GM21526 (cell line): ENCODE measurements at regions not wholly inside any gene's neighbourhood (a gene's known extent, or its start where the extent isn't known, plus 50 kb on each side); places are given as distances from the start of the nearest gene placed in this dataset.
"Not testable (repeated sequence)": the region's sequence is repeated elsewhere in the genome, so short reads cannot be mapped to it uniquely, and the experiment has no call there.

ENCODE experiments used
- ATAC-seq: cut with Tn5 transposase; IDR thresholded peaks from one replicate; pipeline ENCODE4 v1.9.1; 2021; ENCODE audit warnings: moderate library complexity; ENCODE audit not compliant: unreplicated experiment, low FRiP score

GRCh38 chr16:5252791-5253190 lies 155.2 kb upstream of the EEF2KMT start:
- no peak for ATAC-seq

- ATAC-seq = not testable (repeated sequence)
Observed at GRCh38 chr16:5247403-5247802, 149.8 kb upstream of the EEF2KMT start.

- not testable (repeated sequence) for ATAC-seq
Observed at GRCh38 chr16:5240278-5240626, 142.7 kb upstream of the EEF2KMT start.

GRCh38 chr16:5239472-5240277 lies 142.1 kb upstream of the EEF2KMT start:
- ATAC-seq = not testable (repeated sequence)

- no peak for ATAC-seq
Observed at GRCh38 chr16:5235119-5235518, 137.5 kb upstream of the EEF2KMT start.

GRCh38 chr16:5234295-5235050 lies 136.9 kb upstream of the EEF2KMT start:
- no peak for ATAC-seq

- no peak for ATAC-seq
Observed at GRCh38 chr16:5231246-5231759, 133.7 kb upstream of the EEF2KMT start.

- no peak for ATAC-seq
Observed at GRCh38 chr16:5228369-5228768, 130.8 kb upstream of the EEF2KMT start.

GRCh38 chr16:5225931-5226655 lies 128.5 kb upstream of the EEF2KMT start:
- ATAC-seq = no peak

- ATAC-seq = no peak
Observed at GRCh38 chr16:5222761-5223160, 125.2 kb upstream of the EEF2KMT start.

GRCh38 chr16:5221831-5222230 lies 124.2 kb upstream of the EEF2KMT start:
- not testable (repeated sequence) for ATAC-seq

- ATAC-seq = no peak
Observed at GRCh38 chr16:5220705-5221104, 123.1 kb upstream of the EEF2KMT start.

- no peak for ATAC-seq
Observed at GRCh38 chr16:5216441-5217080, 119.0 kb upstream of the EEF2KMT start.

- ATAC-seq = no peak
Observed at GRCh38 chr16:5215901-5216300, 118.3 kb upstream of the EEF2KMT start.

- ATAC-seq = no peak
Observed at GRCh38 chr16:5214466-5214865, 116.9 kb upstream of the EEF2KMT start.

- not testable (repeated sequence) for ATAC-seq
Observed at GRCh38 chr16:5212501-5212900, 114.9 kb upstream of the EEF2KMT start.

GRCh38 chr16:5207862-5208498 lies 110.4 kb upstream of the EEF2KMT start:
- ATAC-seq = not testable (repeated sequence)

GRCh38 chr16:5207001-5207523 lies 109.5 kb upstream of the EEF2KMT start:
- no peak for ATAC-seq

GRCh38 chr16:5206331-5206990 lies 108.9 kb upstream of the EEF2KMT start:
- ATAC-seq = no peak
